ENCODE measurements at regions not wholly inside any gene's neighbourhood (a gene's known extent, or its start where the extent isn't known, plus 50 kb on each side); places are given as distances from the start of the nearest gene placed in this dataset.
"Not testable (repeated sequence)": the region's sequence is repeated elsewhere in the genome, so short reads cannot be mapped to it uniquely, and the experiment has no call there.

DNA sequence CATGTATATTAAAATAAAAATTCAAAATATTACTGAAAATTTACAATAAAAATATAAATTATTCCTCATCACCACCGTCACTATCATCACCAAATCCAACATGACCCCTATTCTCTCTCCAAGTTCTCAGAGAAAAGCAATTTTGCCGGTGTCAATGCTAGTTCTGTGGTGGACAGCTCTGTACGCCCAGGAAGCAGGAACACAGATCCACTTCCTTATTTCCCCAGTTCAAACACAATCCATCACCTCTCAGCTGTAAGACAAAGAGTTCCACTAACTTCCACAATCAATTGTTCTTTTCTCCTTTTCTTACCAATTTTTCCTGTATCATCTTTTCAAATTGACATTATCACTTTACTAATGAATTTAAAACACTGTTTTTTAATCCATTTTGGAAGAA is 177.0 kb upstream of the LRRC61 start:
- H3K4me3 ChIP-seq (ENCODE audit: low read depth, low read length); H3K4me1 ChIP-seq; DNase-seq; H3K36me3 ChIP-seq; H3K9me3 ChIP-seq; H3K27me3 ChIP-seq: not testable (repeated sequence)

- not testable (repeated sequence) for DNase-seq; H3K9me3 ChIP-seq; H3K4me3 ChIP-seq (ENCODE audit: low read depth, low read length); H3K36me3 ChIP-seq; H3K27me3 ChIP-seq; H3K4me1 ChIP-seq
These were observed 175.6 kb upstream of the LRRC61 start for GRCh38 chr7:150147524-150147923.

GRCh38 chr7:150156015-150156414 is 167.1 kb upstream of the LRRC61 start:
- H3K4me3 ChIP-seq (ENCODE audit: low read depth, low read length); H3K27me3 ChIP-seq: not testable (repeated sequence)

GRCh38 chr7:150158696-150159095 is 164.5 kb upstream of the LRRC61 start:
- H3K4me3 ChIP-seq (ENCODE audit: low read depth, low read length); H3K36me3 ChIP-seq: not testable (repeated sequence)

More at GRCh38 chr7:150156015-150156414, 167.1 kb upstream of the LRRC61 start:
- not testable (repeated sequence) for H3K9me3 ChIP-seq, DNase-seq, H3K4me1 ChIP-seq, H3K36me3 ChIP-seq

DNA sequence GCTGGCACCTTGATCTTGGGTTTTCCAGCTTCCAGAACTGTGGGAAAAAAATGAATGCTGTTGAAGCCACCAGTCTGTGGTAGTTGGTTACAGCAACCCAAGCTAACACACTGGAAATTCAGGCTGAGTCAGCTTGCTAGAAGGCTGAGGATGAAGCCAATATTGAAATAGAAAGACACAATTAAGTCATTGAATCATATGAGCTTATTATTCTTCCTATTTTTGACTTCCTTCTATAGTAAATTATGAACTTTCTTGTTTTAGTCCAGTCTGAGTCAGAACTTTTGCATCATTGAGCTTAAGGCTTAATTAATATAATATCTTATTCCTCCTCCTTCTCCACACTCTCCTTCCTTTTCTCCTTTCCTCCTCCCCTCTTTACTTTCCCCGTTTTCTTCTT is 153.6 kb upstream of the LRRC61 start:
- H3K4me1 ChIP-seq; H3K9me3 ChIP-seq; H3K4me3 ChIP-seq (ENCODE audit: low read depth, low read length); H3K36me3 ChIP-seq; H3K27me3 ChIP-seq; DNase-seq: not testable (repeated sequence)

More at GRCh38 chr7:150158696-150159095, 164.5 kb upstream of the LRRC61 start:
- not testable (repeated sequence) for H3K27me3 ChIP-seq, H3K9me3 ChIP-seq, DNase-seq, H3K4me1 ChIP-seq

DNA sequence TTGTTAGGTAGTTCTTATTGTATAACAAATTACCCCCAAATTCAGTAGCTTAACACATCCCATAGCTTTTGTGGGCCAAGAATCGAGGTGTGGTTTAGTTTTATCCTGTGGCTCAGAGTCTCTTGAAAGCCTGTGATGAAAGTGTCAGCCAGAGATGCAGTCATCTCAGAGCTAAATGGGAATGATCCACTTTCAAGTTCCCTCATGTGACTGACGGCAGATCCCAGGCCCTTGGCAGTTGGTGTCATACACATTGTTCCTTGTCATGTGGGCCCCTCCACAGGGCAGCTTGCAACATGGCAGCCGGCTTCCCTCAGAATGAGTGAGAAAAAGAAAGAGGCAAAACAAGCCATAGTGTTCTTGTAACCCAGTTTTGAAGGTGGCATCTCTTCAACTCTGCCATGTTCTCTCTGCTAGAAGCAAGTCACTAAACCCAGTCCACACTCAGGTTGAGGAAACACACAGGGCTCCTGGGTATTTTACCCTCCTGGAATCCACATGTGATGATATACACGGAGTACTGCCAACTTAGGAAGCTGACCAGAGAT is 153.1 kb upstream of the LRRC61 start:
- H3K4me3 ChIP-seq (ENCODE audit: low read depth, low read length); H3K27me3 ChIP-seq; DNase-seq; H3K9me3 ChIP-seq; H3K36me3 ChIP-seq; H3K4me1 ChIP-seq: not testable (repeated sequence)

GRCh38 chr7:150183602-150184001 is 139.6 kb upstream of the LRRC61 start:
- not testable (repeated sequence) for H3K4me3 ChIP-seq (ENCODE audit: low read depth, low read length); H3K9me3 ChIP-seq; DNase-seq; H3K4me1 ChIP-seq; H3K36me3 ChIP-seq; H3K27me3 ChIP-seq

GRCh38 chr7:150189963-150190362 is 133.2 kb upstream of the LRRC61 start:
- not testable (repeated sequence) for H3K27me3 ChIP-seq, H3K36me3 ChIP-seq

DNA sequence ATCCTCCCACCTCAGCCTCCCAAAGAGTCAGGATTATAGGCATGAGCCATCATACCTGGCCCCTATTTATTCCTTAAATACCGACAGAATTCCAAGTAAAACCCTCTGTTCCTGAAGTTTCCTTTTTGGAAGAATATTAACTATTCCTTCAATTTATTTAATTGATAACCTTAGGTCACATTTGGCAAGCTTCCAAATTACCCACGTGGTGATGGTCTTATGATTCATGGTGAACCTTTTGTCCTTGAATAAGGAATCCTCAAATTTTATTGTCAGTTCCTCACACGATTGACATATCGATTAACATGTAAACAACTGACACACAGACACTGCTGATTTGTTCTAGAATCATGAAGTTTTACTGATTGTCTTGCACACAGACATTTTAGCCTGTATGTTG is 130.6 kb upstream of the LRRC61 start:
- DNase-seq; H3K4me3 ChIP-seq (ENCODE audit: low read depth, low read length); H3K9me3 ChIP-seq; H3K4me1 ChIP-seq; H3K36me3 ChIP-seq; H3K27me3 ChIP-seq: not testable (repeated sequence)

More at GRCh38 chr7:150189963-150190362, 133.2 kb upstream of the LRRC61 start:
- H3K4me3 ChIP-seq (ENCODE audit: low read depth, low read length); H3K9me3 ChIP-seq; DNase-seq; H3K4me1 ChIP-seq: not testable (repeated sequence)

DNA sequence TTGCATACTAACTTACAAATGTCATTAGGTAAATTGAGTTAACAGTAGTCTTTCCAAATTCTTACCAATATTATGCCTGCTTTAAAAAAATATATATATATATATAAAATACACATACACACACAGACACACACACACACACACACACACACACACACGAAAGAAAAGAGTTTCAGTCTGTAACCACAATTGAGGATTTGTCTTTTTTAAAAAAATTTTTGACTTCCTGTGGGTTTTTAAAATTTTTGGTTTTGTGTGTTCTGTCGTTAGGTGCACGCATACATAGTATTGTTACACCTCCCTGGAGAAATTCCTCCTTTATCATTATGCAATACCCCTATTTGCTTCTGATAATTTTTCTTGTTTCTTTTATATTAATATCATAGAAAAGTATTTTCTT is 129.3 kb upstream of the LRRC61 start:
- not testable (repeated sequence) for H3K4me1 ChIP-seq; H3K4me3 ChIP-seq (ENCODE audit: low read depth, low read length); DNase-seq; H3K27me3 ChIP-seq; H3K36me3 ChIP-seq; H3K9me3 ChIP-seq

Measured in BE2C (cell line).